GM19324 (cell line): ENCODE measurements at regions not wholly inside any gene's neighbourhood (a gene's known extent, or its start where the extent isn't known, plus 50 kb on each side); places are given as distances from the start of the nearest gene placed in this dataset.

Experiments
- ATAC-seq: cut with Tn5 transposase; IDR thresholded peaks from one replicate; pipeline ENCODE4 v1.9.1; 2021; ENCODE audit warnings: mild to moderate bottlenecking, moderate library complexity; ENCODE audit not compliant: unreplicated experiment, low FRiP score

GRCh38 chr2:137817058-137817457, 147.2 kb upstream of the HNMT start:
- no peak for ATAC-seq

DNA sequence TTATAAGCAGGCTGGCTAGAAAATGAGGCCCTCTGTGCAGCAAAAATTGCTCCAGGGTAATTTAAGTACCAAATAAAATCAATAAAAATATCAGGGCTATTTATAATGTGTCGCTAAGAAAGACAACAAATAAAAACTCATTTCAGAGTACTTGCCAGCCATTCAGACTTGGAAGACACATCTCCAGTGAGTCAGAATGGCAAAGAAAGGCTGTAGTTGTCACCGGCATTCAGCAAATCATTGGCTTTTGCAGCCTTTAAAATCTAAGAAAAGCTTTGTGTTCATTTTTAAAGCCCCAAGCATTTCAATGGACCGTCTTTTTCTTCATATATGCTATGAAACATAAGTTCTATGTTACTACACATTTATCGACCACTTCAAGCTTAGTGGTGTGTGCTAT, 141.1 kb upstream of the HNMT start:
- no peak for ATAC-seq

DNA sequence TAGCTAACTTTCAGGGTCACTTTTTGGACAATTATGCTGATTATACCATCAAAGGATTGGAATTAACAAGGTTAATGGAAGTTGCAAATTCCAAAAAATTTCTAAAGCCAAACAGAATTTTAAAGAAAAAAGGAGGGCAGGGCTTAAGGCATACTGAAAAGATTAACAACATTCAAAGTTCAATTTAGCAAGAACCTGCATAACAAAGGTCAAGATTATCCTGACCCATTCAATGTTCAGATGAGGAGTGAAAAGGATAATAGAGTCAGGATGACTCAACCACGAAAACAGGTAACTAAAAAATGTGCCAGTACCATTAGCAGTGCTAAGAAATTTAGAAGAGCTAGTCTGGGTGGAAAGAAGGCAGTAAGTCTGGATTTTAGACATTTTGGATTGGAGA, 139.8 kb upstream of the HNMT start:
- ATAC-seq, result no peak

GRCh38 chr2:137826373-137827372, 137.6 kb upstream of the HNMT start:
- ATAC-seq, result peak; percentile 80

- ATAC-seq, result no peak
Observed at GRCh38 chr2:137828624-137829023, 135.6 kb upstream of the HNMT start.

GRCh38 chr2:137829251-137829650, 135.0 kb upstream of the HNMT start:
- no peak for ATAC-seq

GRCh38 chr2:137834760-137835379, 129.4 kb upstream of the HNMT start:
- ATAC-seq, result no peak

- ATAC-seq, result no peak
Observed at GRCh38 chr2:137836671-137837070, 127.6 kb upstream of the HNMT start.

DNA sequence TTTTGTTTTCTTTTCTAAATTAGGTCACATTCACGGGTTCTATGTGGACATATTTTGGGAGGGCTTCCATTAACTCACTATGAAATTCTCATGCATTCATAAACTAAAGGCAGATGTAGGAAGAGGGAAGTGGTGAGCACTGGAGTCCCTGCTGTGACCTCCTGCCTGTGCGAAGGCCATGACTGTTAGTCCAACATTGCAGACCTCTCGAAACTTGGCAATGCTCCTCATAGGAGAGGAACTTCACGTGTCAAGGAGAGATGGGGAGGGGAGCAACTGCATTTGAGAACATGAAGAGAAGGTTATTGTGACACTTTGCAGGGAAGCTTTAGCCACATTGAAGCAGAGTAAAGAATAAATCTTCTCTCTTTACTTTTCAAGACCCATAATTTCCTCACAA, 126.4 kb upstream of the HNMT start:
- ATAC-seq, result no peak

DNA sequence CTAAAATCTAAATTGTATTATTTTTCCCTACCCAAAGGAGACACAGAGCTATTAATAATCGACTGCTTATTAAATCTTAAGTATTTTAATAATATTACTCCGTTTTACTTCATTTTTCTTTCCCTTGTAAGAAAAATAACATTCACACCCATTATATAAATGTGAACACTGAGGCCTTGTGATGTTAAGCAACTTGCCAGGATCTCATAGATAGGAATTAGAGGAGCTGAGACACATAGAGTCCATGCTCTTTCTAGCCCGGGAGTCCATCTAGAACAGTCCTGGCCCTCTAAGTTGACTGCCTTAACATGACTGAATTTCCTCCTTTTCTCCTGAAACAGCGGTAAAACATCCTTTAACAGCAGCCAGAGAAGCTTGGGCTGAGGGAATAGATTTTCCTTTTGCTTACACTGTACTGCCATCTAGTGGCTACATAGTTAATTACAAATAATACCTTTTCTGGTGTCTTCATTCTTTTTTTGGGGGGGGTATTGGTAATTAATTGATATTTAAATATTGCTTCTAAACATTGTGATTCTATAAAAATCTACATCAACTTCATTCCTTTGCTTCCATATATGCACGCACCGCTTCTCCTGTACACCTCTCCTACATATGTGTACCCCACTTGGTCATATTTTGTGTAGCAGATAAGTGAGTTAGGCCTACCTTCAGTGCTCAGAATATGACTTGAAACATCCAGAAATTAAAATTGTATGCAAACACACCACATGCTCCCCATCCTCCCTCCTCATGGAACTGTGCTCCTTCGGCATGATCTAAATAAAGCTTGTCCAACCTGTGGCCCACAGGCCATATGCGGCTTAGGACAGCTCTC, 125.8 kb upstream of the HNMT start:
- ATAC-seq, result no peak

- no peak for ATAC-seq
Observed at GRCh38 chr2:137842430-137842829, 121.8 kb upstream of the HNMT start.

DNA sequence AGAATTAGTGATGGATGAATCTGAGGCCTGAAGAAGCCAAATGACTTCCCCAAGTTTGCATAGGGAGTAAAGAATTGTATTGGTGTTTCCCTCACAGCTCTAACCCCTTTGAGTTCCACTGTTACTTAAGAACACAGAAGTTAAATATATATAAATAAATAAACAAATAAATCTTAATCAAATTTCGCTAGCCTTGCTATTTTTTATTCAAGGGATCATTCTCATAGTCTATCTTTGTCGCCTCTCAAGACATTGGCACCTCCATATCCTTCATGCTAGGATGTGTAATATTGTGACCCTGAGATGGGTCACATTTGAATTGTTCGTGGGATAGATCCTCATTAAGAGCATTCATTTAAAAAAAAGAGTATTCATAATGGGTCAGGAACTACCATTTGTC, 121.3 kb upstream of the HNMT start:
- ATAC-seq, result no peak

- ATAC-seq, result no peak
Observed at GRCh38 chr2:137845422-137845821, 118.9 kb upstream of the HNMT start.

- ATAC-seq, result no peak
Observed at GRCh38 chr2:137846993-137847392, 117.3 kb upstream of the HNMT start.

- no peak for ATAC-seq
Observed at GRCh38 chr2:137847443-137847842, 116.8 kb upstream of the HNMT start.

DNA sequence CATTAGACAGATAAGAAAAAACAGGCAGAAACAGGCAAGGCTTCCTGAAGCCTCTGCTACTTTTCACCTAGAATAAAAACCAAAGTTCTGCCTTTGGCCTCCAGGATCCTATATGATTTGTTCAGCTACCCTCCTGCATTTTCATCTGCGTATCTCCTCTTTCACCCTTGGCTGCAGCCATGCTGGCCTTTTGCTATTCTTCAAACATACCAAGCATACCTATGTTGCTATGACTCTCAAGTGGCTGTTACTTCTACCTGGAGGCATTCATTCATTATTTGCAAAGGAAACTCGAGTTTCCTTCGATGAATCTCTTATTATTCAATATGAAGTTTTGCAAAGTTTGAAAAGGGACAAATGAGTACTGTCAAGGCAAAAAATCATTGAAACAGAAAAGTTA, 106.4 kb upstream of the HNMT start:
- no peak for ATAC-seq

GRCh38 chr2:137862651-137863050, 101.6 kb upstream of the HNMT start:
- peak; percentile 62 for ATAC-seq

DNA sequence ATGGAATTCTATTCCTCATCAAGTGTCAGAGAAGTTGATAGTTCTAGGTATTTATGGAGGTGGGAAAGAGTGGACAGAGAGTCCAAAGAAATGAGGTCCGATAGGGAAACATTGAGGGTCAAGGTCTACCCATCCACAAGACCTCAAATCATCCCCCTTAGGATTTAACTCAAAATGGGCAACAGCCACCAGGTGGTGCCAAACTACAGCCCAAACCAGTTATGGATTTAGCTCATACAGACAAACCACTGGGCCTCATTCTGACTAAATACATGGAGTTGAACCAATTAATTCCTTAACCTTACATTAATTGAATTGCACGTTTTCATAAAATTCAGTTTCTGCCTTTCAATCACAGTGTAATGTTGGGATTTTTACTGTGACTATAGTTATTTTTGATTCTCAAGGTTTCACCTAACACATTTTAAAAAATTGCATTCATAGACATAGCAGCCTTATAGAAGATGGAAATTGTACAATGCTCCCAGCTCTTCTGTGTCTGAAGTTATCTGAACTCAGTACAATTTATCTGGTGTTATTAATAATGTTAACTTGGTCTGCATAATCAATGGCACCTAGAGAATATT, 98.2 kb upstream of the HNMT start:
- ATAC-seq, result peak; percentile 55

- ATAC-seq, result peak; percentile 51
Observed at GRCh38 chr2:137870682-137871081, 93.6 kb upstream of the HNMT start.

- peak; percentile 44 for ATAC-seq
Observed at GRCh38 chr2:137872577-137872976, 91.7 kb upstream of the HNMT start.
